ENCODE measurements at regions not wholly inside any gene's neighbourhood (a gene's known extent, or its start where the extent isn't known, plus 50 kb on each side); places are given as distances from the start of the nearest gene placed in this dataset.

DNA sequence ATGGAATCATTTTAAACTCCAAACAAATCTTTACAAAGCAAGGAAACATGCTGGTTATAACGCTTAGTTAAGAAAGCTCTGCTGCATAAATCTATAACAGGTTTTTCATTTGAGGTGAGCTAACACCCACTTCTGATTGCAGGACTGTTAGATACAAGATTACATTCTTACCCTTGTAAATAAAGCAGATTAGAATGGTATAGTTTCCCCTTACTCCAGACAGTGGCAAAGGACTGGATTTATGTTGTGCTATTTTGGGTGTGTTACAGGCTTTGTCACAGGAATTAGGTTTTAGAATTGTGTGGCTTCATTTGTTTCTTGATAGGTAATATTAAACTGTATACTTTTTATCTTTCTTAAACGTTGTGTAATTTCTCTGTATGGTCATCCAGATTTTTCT, 487.6 kb downstream of the ZWINT start:
- CTCF ChIA-PET: no interaction called here
- no peak overlapping the region for H3K4me3 ChIP-seq (ENCODE audit: low read depth, low read length)
- no peak for DNase-seq (ENCODE audit: low read depth, low spot score)
- TF ChIP-seq, protein P1, sequence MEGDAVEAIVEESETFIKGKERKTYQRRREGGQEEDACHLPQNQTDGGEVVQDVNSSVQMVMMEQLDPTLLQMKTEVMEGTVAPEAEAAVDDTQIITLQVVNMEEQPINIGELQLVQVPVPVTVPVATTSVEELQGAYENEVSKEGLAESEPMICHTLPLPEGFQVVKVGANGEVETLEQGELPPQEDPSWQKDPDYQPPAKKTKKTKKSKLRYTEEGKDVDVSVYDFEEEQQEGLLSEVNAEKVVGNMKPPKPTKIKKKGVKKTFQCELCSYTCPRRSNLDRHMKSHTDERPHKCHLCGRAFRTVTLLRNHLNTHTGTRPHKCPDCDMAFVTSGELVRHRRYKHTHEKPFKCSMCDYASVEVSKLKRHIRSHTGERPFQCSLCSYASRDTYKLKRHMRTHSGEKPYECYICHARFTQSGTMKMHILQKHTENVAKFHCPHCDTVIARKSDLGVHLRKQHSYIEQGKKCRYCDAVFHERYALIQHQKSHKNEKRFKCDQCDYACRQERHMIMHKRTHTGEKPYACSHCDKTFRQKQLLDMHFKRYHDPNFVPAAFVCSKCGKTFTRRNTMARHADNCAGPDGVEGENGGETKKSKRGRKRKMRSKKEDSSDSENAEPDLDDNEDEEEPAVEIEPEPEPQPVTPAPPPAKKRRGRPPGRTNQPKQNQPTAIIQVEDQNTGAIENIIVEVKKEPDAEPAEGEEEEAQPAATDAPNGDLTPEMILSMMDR (IDR thresholded peaks at IDR 0.05; ENCODE audit: insufficient read depth, low read length, missing control alignments): no peak
- POLR2A ChIA-PET: no interaction called here

DNA sequence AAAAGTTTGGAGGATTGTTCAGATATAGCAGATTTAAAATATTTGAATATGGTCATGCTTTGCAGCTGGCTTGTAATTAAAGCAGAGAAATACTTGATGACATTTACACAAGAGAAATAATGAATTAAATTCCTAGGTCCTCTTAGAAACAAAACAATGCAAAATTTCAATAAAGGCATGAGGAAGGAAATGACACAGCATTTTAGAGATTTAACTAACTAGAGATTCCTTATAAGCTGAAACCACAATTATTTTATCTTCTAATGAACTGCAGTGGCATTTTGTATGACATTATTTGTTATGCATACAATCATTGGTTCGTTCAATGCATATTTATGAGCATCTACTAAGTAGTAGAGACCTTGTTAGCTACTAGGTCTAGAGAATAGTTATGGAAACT, 490.9 kb downstream of the ZWINT start:
- ChIA-PET CTCF (no interaction called here), POLR2A (no interaction called here)
- H3K4me3 ChIP-seq (ENCODE audit: low read depth, low read length): no peak overlapping the region
- DNase-seq (ENCODE audit: low read depth, low spot score): no peak
- TF ChIP-seq, protein P1 (IDR thresholded peaks at IDR 0.05; ENCODE audit: insufficient read depth, low read length, missing control alignments): no peak

GRCh38 chr10:55867848-55868247, 493.2 kb downstream of the ZWINT start:
- TF ChIP-seq, protein P1 (IDR thresholded peaks at IDR 0.05; ENCODE audit: insufficient read depth, low read length, missing control alignments): no peak
- no peak overlapping the region for H3K4me3 ChIP-seq (ENCODE audit: low read depth, low read length)
- POLR2A ChIA-PET: no interaction called here
- DNase-seq (ENCODE audit: low read depth, low spot score): no peak
- CTCF ChIA-PET: no interaction called here

GRCh38 chr10:55858730-55859129, 502.3 kb downstream of the ZWINT start:
- no peak for DNase-seq (ENCODE audit: low read depth, low spot score)
- TF ChIP-seq, protein P1 (IDR thresholded peaks at IDR 0.05; ENCODE audit: insufficient read depth, low read length, missing control alignments): no peak
- CTCF ChIA-PET: no interaction called here
- POLR2A ChIA-PET: no interaction called here
- no peak overlapping the region for H3K4me3 ChIP-seq (ENCODE audit: low read depth, low read length)

DNA sequence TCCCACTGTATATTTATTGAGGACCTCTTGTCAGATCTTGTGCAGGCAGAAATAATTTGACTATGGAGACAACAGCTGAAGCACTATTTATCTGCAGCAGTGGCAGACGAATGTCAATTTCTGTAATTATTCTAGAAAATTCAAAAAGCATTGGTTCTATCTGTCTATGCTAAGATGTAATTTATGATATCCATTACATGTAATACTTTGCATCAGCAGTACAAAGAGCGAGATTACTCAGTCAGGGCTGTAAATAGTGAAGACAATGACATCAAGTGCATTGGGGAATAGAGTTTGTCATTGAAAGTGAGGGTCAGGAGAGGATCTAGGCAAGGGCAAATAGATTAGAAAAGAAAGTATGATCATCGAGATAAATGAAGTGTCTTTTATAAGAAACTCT, 508.2 kb downstream of the ZWINT start:
- DNase-seq (ENCODE audit: low read depth, low spot score): no peak
- POLR2A ChIA-PET: no interaction called here
- no peak overlapping the region for H3K4me3 ChIP-seq (ENCODE audit: low read depth, low read length)
- TF ChIP-seq, protein P1 (IDR thresholded peaks at IDR 0.05; ENCODE audit: insufficient read depth, low read length, missing control alignments): no peak
- CTCF ChIA-PET: no interaction called here

- ChIA-PET POLR2A (no interaction called here), CTCF (no interaction called here)
- TF ChIP-seq, protein P1 (IDR thresholded peaks at IDR 0.05; ENCODE audit: insufficient read depth, low read length, missing control alignments): no peak
- H3K4me3 ChIP-seq (ENCODE audit: low read depth, low read length): no peak overlapping the region
- no peak for DNase-seq (ENCODE audit: low read depth, low spot score)
Observed at GRCh38 chr10:55837273-55837672, 523.8 kb downstream of the ZWINT start.

All from AG04449 (cell line).